ENCODE measurements at regions not wholly inside any gene's neighbourhood (a gene's known extent, or its start where the extent isn't known, plus 50 kb on each side); places are given as distances from the start of the nearest gene placed in this dataset.

- peak in 1 of 2 donors; percentile 28 for DNase-seq (ENCODE audit: low read depth in 1 of 2, low spot score in 1 of 2)
- no peaks in the 10 kb centered on the region for H3K9me3 ChIP-seq (ENCODE audit: low read depth)
- peaks cover 7% of the 10 kb centered on the region for H3K4me1 ChIP-seq (ENCODE audit: low read depth)
- no peak for TF ChIP-seq CTCF (IDR thresholded peaks at IDR 0.05; ENCODE audit: low read depth, low read length)
- H3K27me3 ChIP-seq: no peaks in the 10 kb centered on the region
- no peaks in the 10 kb centered on the region for H3K36me3 ChIP-seq
- H3K27ac ChIP-seq: no peak overlapping the region
- no peak overlapping the region for H3K4me3 ChIP-seq
Observed at GRCh38 chr6:156600678-156601077, 176.5 kb upstream of the ARID1B start.

DNA sequence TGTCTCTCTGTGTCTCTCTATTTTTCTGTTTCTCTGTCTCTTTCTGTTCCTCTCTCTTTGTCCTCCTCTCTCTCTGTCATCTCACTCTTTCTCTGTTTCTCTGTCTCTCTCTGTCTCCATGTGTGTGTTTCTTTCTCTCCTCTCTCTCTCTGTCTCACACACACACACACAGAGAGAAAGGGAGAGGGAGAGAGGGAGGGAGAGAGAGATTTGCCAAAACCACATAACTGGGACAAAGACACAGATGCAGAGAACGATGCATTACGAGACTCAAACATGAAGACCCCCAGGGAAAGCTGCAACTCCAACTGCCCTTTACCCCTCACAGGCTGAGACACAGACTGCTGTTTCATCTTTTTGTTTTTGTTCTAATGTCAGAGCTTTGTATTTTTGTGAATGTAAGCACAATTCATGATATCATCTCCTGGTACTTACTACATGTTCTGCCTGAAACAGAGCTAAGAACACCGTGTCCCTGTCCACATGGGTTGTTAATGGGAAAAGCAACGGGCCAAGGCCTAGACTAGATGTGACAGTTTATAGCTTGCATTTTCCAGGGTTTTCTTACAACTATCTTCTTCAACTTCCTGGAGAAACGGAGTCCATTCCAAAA lies 177.1 kb upstream of the ARID1B start:
- peaks cover 7% of the 10 kb centered on the region for H3K4me1 ChIP-seq (ENCODE audit: low read depth)
- no peak for DNase-seq (ENCODE audit: low read depth in 1 of 2, low spot score in 1 of 2)
- H3K27me3 ChIP-seq: no peaks in the 10 kb centered on the region
- no peaks in the 10 kb centered on the region for H3K36me3 ChIP-seq
- no peak overlapping the region for H3K4me3 ChIP-seq
- H3K27ac ChIP-seq: no peak overlapping the region
- TF ChIP-seq CTCF (IDR thresholded peaks at IDR 0.05; ENCODE audit: low read depth, low read length): no peak
- no peaks in the 10 kb centered on the region for H3K9me3 ChIP-seq (ENCODE audit: low read depth)

DNA sequence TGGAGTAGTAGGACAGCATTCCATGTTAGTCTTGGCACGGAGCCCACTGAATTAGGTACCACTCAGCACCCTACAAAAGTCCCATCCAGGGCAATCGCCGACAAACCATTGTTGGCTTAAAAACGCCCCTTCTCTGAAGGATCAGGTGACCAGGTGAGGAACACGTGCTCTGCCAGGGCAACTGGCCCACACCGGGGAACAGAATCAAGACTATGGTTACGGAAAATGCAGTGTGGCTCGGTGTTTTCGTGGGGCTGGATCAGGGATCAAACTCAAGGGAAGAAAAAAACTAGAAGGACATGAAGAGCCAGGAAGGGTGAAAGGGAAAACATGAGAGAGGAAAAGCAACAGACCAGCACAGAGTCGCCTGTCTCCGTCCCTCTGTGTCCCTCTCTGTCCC lies 177.8 kb upstream of the ARID1B start:
- H3K27ac ChIP-seq: no peak overlapping the region
- H3K4me1 ChIP-seq (ENCODE audit: low read depth): peaks cover 7% of the 10 kb centered on the region
- no peak for TF ChIP-seq CTCF (IDR thresholded peaks at IDR 0.05; ENCODE audit: low read depth, low read length)
- no peak for DNase-seq (ENCODE audit: low read depth in 1 of 2, low spot score in 1 of 2)
- no peak overlapping the region for H3K4me3 ChIP-seq
- no peaks in the 10 kb centered on the region for H3K27me3 ChIP-seq
- no peaks in the 10 kb centered on the region for H3K36me3 ChIP-seq
- no peaks in the 10 kb centered on the region for H3K9me3 ChIP-seq (ENCODE audit: low read depth)

DNA sequence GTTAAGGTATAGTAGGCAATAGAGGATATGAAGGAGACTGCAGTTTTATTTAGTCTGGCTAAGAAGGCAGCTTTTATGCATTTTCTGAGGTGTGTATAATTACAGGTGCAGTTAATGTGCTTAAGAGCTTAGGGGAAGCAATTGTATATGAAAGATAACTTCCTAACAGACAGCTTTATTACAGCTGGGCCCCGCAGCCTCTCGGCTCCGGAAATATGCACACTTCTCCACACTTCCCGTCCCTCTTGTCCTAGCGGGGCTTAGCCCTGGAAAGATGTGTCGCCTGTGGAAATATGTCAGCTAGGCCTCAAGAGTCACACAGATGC lies 178.4 kb upstream of the ARID1B start:
- no peaks in the 10 kb centered on the region for H3K27me3 ChIP-seq
- no peak for TF ChIP-seq CTCF (IDR thresholded peaks at IDR 0.05; ENCODE audit: low read depth, low read length)
- H3K4me1 ChIP-seq (ENCODE audit: low read depth): peaks cover 7% of the 10 kb centered on the region
- no peak overlapping the region for H3K4me3 ChIP-seq
- H3K27ac ChIP-seq: no peak overlapping the region
- no peak for DNase-seq (ENCODE audit: low read depth in 1 of 2, low spot score in 1 of 2)
- no peaks in the 10 kb centered on the region for H3K36me3 ChIP-seq
- no peaks in the 10 kb centered on the region for H3K9me3 ChIP-seq (ENCODE audit: low read depth)

DNA sequence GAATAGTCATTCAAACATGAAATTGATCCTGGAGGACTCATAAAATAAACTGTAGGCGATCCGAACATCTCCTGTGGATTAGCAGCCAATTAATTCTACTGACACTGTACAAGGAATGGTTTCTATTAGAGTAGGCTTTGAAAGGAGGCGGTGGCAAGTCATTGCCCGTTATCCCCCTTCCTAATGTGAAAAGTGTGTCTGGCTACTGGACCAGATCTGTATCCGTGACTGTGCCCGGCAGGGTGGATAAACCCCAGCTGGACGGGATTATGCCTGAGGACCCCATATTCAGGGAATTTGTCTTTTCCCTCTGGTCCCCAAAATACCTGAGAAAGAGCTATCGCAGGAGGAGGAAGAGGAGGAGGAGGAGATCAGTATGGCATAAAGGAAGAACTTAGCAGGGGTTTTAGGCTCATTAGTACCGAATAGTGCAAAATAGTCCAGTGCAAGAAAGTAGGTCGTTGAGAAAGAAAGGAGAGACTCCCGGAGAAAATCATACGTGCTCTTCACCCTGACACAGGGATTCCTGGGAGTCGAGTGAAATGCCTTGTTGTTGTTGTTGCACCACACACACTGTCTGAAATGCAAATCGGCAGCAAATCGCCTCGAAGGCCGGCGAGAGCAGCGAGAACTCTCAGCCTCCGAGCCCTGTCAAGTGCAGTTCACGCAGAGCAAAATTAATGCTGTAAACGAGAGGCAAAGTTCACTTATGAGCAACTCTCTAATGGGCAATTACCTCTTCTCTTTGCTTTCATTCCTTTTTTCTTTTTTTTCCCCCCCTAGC lies 178.9 kb upstream of the ARID1B start:
- Histone ChIP-seq H3K4me1 (ENCODE audit: low read depth) (peaks cover 7% of the 10 kb centered on the region), H3K27ac (no peak overlapping the region), H3K36me3 (no peaks in the 10 kb centered on the region), H3K4me3 (no peak overlapping the region), H3K27me3 (no peaks in the 10 kb centered on the region), H3K9me3 (ENCODE audit: low read depth) (no peaks in the 10 kb centered on the region)
- no peak for DNase-seq (ENCODE audit: low read depth in 1 of 2, low spot score in 1 of 2)
- TF ChIP-seq CTCF (IDR thresholded peaks at IDR 0.05; ENCODE audit: low read depth, low read length): no peak
